Hindlimb muscle (tissue), 1 donor: ENCODE measurements at regions not wholly inside any gene's neighbourhood (a gene's known extent, or its start where the extent isn't known, plus 50 kb on each side); places are given as distances from the start of the nearest gene placed in this dataset.
"Not testable (repeated sequence)": the region's sequence is repeated elsewhere in the genome, so short reads cannot be mapped to it uniquely, and the experiment has no call there.

Experiments used
- DNase-seq: peaks from one replicate; pipeline ENCODE4 v3.0.0-alpha.2; 2013

GRCh38 chr1:198935306-198935921, 296.6 kb downstream of the PTPRC start:
- DNase-seq: peak; percentile 87

GRCh38 chr1:198936371-198937083, 297.7 kb downstream of the PTPRC start:
- peak; percentile 46 for DNase-seq

- DNase-seq: peak; percentile 88
These were observed 298.6 kb downstream of the PTPRC start for GRCh38 chr1:198937231-198938031.

GRCh38 chr1:198939286-198939685, 300.4 kb downstream of the PTPRC start:
- DNase-seq: no peak

- DNase-seq: no peak
These were observed 301.1 kb downstream of the PTPRC start for GRCh38 chr1:198939956-198940355.

- no peak for DNase-seq
These were observed 303.6 kb downstream of the PTPRC start for GRCh38 chr1:198942466-198942865.

- DNase-seq: no peak
These were observed 304.8 kb downstream of the PTPRC start for GRCh38 chr1:198943484-198944187.

GRCh38 chr1:198947456-198947855, 308.6 kb downstream of the PTPRC start:
- no peak for DNase-seq

- no peak for DNase-seq
These were observed 310.2 kb downstream of the PTPRC start for GRCh38 chr1:198948895-198949659.

GRCh38 chr1:198950036-198950435, 311.2 kb downstream of the PTPRC start:
- DNase-seq: no peak

- no peak for DNase-seq
These were observed 316.2 kb downstream of the PTPRC start for GRCh38 chr1:198955085-198955484.

- no peak for DNase-seq
These were observed 318.2 kb downstream of the PTPRC start for GRCh38 chr1:198957044-198957443.

GRCh38 chr1:198959032-198959431, 320.2 kb downstream of the PTPRC start:
- DNase-seq: no peak

- no peak for DNase-seq
These were observed 320.8 kb downstream of the PTPRC start for GRCh38 chr1:198959676-198960075.

- DNase-seq: not testable (repeated sequence)
These were observed 325.0 kb downstream of the PTPRC start for GRCh38 chr1:198963796-198964195.

GRCh38 chr1:198966519-198966918, 327.7 kb downstream of the PTPRC start:
- DNase-seq: no peak

GRCh38 chr1:198967566-198967965, 328.7 kb downstream of the PTPRC start:
- no peak for DNase-seq

GRCh38 chr1:198968866-198969265, 330.0 kb downstream of the PTPRC start:
- no peak for DNase-seq

- DNase-seq: no peak
These were observed 331.1 kb downstream of the PTPRC start for GRCh38 chr1:198969981-198970380.

GRCh38 chr1:198970916-198971315, 332.1 kb downstream of the PTPRC start:
- DNase-seq: no peak

- no peak for DNase-seq
These were observed 339.1 kb downstream of the PTPRC start for GRCh38 chr1:198977909-198978308.

GRCh38 chr1:198978523-198978922, 339.7 kb downstream of the PTPRC start:
- no peak for DNase-seq
